Gastroesophageal sphincter (tissue), 3 donors: ENCODE measurements at regions not wholly inside any gene's neighbourhood (a gene's known extent, or its start where the extent isn't known, plus 50 kb on each side); places are given as distances from the start of the nearest gene placed in this dataset.

Experiments
- CTCF ChIP-seq, 4 experiments: fragments of 200-600 bp in 2 of 4; fragments of 450-650 bp in 2 of 4; sonication (generic) in 1 of 4; IDR thresholded peaks; one replicate each; pipeline ENCODE4 v1.5.1; 2017 to 2019; ENCODE audit warnings: antibody characterized with exemption in 4 of 4, mild to moderate bottlenecking in 2 of 4, moderate library complexity in 2 of 4
- EP300 ChIP-seq: sonication (generic); formaldehyde crosslinking; IDR thresholded peaks from one replicate; pipeline ENCODE4 v1.6.1; 2017; ENCODE audit warnings: antibody characterized with exemption, mild to moderate bottlenecking
- POLR2AphosphoS5 ChIP-seq: sonication (generic); formaldehyde crosslinking; IDR thresholded peaks from one replicate; pipeline ENCODE4 v1.6.1; 2017; ENCODE audit warnings: antibody characterized with exemption

DNA sequence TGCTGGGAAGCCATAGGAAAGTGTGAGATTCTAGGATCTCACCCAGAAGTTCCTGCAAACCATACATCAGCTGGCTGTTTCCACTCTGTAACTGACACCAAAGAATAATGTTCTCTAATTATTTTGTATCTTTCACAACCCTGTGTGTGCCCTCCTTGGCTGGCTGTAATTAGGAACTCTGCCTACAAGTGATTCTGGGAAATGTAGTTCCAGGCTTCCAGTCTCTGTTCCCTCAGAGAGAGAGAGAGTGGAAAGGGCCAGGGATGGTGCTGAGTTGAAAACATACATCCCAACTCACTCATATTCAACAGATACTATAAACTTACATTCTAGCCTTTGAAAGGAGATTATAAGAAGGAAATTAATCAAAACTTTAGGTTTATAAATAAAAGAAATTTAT lies 57.5 kb upstream of the C1QTNF7 start:
- no peak for TF ChIP-seq CTCF (IDR thresholded peaks at IDR 0.05)
- peak; percentile 13 for TF ChIP-seq POLR2AphosphoS5
- no peak for TF ChIP-seq EP300
